ENCODE measurements at regions not wholly inside any gene's neighbourhood (a gene's known extent, or its start where the extent isn't known, plus 50 kb on each side); places are given as distances from the start of the nearest gene placed in this dataset.
"Not testable (repeated sequence)": the region's sequence is repeated elsewhere in the genome, so short reads cannot be mapped to it uniquely, and the experiment has no call there.

- Histone ChIP-seq H3K9me3 (ENCODE audit: low read depth) (no peaks in the 10 kb centered on the region), H3K79me2 (ENCODE audit: low read depth) (no peaks in the 10 kb centered on the region), H3K27ac (no peak overlapping the region), H3F3A (ENCODE audit: low read depth) (no peaks in the 10 kb centered on the region), H3K4me1 (no peaks in the 10 kb centered on the region), H2AFZ (replicated peaks) (no peak overlapping the region), H3K36me3 (no peaks in the 10 kb centered on the region), H3K27me3 (peaks cover 6% of the 10 kb centered on the region), H3K4me2 (no peak overlapping the region), H4K20me1 (ENCODE audit: low read depth) (no peaks in the 10 kb centered on the region), H3K4me3 (no peak overlapping the region), H3K9ac (no peak overlapping the region)
- Mint-ChIP-seq H3K4me3 (no peak overlapping the region), H3K27ac (no peak overlapping the region), H3K36me3 (no peaks in the 10 kb centered on the region), H3K4me1 (peaks cover 16% of the 10 kb centered on the region), H3K9me3 (no peaks in the 10 kb centered on the region), H3K27me3 (ENCODE audit: insufficient read depth, low read depth) (peaks cover 5% of the 10 kb centered on the region)
- TF ChIP-seq, protein P1, sequence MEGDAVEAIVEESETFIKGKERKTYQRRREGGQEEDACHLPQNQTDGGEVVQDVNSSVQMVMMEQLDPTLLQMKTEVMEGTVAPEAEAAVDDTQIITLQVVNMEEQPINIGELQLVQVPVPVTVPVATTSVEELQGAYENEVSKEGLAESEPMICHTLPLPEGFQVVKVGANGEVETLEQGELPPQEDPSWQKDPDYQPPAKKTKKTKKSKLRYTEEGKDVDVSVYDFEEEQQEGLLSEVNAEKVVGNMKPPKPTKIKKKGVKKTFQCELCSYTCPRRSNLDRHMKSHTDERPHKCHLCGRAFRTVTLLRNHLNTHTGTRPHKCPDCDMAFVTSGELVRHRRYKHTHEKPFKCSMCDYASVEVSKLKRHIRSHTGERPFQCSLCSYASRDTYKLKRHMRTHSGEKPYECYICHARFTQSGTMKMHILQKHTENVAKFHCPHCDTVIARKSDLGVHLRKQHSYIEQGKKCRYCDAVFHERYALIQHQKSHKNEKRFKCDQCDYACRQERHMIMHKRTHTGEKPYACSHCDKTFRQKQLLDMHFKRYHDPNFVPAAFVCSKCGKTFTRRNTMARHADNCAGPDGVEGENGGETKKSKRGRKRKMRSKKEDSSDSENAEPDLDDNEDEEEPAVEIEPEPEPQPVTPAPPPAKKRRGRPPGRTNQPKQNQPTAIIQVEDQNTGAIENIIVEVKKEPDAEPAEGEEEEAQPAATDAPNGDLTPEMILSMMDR (IDR thresholded peaks at IDR 0.05), result no peak
- no peak for TF ChIP-seq EZH2 (IDR thresholded peaks at IDR 0.05)
- no peak for TF ChIP-seq EZH2phosphoT487 (IDR thresholded peaks at IDR 0.05)
- no peak for DNase-seq (ENCODE audit: low spot score)
Observed at GRCh38 chr7:131925636-131926035, 369.2 kb upstream of the PODXL start.

DNA sequence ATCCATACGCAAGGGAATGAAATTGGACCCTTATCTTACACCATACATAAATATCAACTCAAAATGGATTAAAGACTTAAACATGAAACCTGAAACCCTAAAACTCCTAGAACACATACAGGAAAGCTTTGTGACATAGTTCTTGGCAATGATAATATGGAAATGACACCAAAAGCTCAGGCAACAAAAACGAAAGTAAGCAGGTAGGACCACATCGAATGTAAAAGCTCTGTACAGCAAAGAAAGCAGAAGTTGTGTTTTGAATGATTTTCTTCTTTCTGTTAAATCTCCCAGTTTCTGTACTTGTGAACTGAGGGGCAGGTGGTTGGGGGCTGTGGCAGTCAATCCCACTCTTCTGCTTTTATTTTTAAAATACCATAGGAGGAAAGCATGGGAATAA, 368.4 kb upstream of the PODXL start:
- H3F3A ChIP-seq (ENCODE audit: low read depth), result no peaks in the 10 kb centered on the region
- H2AFZ ChIP-seq (replicated peaks), result no peak overlapping the region
- no peak for TF ChIP-seq EZH2 (IDR thresholded peaks at IDR 0.05)
- TF ChIP-seq EZH2phosphoT487 (IDR thresholded peaks at IDR 0.05), result no peak
- TF ChIP-seq, protein P1 (IDR thresholded peaks at IDR 0.05), result no peak
- H3K36me3 ChIP-seq, result no peaks in the 10 kb centered on the region
- H3K79me2 ChIP-seq (ENCODE audit: low read depth), result no peaks in the 10 kb centered on the region
- H3K4me1 ChIP-seq, result no peaks in the 10 kb centered on the region
- H3K9me3 ChIP-seq (ENCODE audit: low read depth), result no peaks in the 10 kb centered on the region
- peaks cover 6% of the 10 kb centered on the region for H3K27me3 ChIP-seq
- H4K20me1 ChIP-seq (ENCODE audit: low read depth), result no peaks in the 10 kb centered on the region
- Mint-ChIP-seq H3K9me3 (no peaks in the 10 kb centered on the region), H3K4me1 (peaks cover 16% of the 10 kb centered on the region), H3K4me3 (no peak overlapping the region), H3K27ac (no peak overlapping the region), H3K36me3 (no peaks in the 10 kb centered on the region), H3K27me3 (ENCODE audit: insufficient read depth, low read depth) (peaks cover 5% of the 10 kb centered on the region)
- H3K4me3 ChIP-seq, result no peak overlapping the region
- H3K27ac ChIP-seq, result no peak overlapping the region
- H3K9ac ChIP-seq, result no peak overlapping the region
- no peak for DNase-seq (ENCODE audit: low spot score)
- H3K4me2 ChIP-seq, result no peak overlapping the region

DNA sequence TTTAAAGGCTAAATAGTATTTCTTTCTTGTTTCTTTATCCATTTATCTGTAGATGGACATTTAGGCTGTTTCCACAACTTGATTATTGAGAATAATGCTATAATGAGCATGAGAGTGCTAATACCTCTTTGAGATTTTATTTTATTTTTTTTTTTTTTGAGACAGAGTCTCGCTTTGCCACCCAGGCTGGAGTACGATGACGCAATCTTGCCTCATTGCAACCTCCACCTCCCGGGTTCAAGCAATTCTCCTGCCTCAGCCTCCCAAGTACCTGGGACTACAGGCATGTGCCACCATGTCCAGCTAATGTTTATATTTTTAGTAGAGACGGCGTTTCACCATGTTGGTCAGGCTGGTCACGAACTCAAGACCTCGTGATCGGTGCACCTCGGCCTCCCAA, 366.5 kb upstream of the PODXL start:
- DNase-seq (ENCODE audit: low spot score); H3K9me3 Mint-ChIP-seq; H3K4me3 Mint-ChIP-seq; H3K27ac Mint-ChIP-seq; H2AFZ ChIP-seq (replicated peaks); H3K27ac ChIP-seq; H3F3A ChIP-seq (ENCODE audit: low read depth); H3K27me3 Mint-ChIP-seq (ENCODE audit: insufficient read depth, low read depth); H3K9me3 ChIP-seq (ENCODE audit: low read depth); H3K4me3 ChIP-seq; H3K4me1 ChIP-seq; H3K27me3 ChIP-seq; H4K20me1 ChIP-seq (ENCODE audit: low read depth); H3K9ac ChIP-seq; H3K4me2 ChIP-seq; H3K36me3 ChIP-seq; H3K36me3 Mint-ChIP-seq; H3K79me2 ChIP-seq (ENCODE audit: low read depth): not testable (repeated sequence)
- peaks cover 15% of the 10 kb centered on the region for H3K4me1 Mint-ChIP-seq

- no peaks in the 10 kb centered on the region for H4K20me1 ChIP-seq (ENCODE audit: low read depth)
- H3K27ac Mint-ChIP-seq, result no peak overlapping the region
- no peaks in the 10 kb centered on the region for H3K79me2 ChIP-seq (ENCODE audit: low read depth)
- H3K27me3 ChIP-seq, result peaks cover 6% of the 10 kb centered on the region
- DNase-seq (ENCODE audit: low spot score), result no peak
- no peak overlapping the region for H3K4me2 ChIP-seq
- peaks cover 3% of the 10 kb centered on the region for H3K27me3 Mint-ChIP-seq (ENCODE audit: insufficient read depth, low read depth)
- no peak overlapping the region for H3K9ac ChIP-seq
- H2AFZ ChIP-seq (replicated peaks), result no peak overlapping the region
- no peaks in the 10 kb centered on the region for H3K4me1 ChIP-seq
- H3K9me3 Mint-ChIP-seq, result no peaks in the 10 kb centered on the region
- no peaks in the 10 kb centered on the region for H3K36me3 Mint-ChIP-seq
- H3K27ac ChIP-seq, result no peak overlapping the region
- TF ChIP-seq EZH2 (IDR thresholded peaks at IDR 0.05) (no peak), EZH2phosphoT487 (IDR thresholded peaks at IDR 0.05) (no peak)
- TF ChIP-seq, protein P1 (IDR thresholded peaks at IDR 0.05), result no peak
- no peak overlapping the region for H3K4me3 Mint-ChIP-seq
- no peaks in the 10 kb centered on the region for H3K36me3 ChIP-seq
- H3K4me1 Mint-ChIP-seq, result peaks cover 9% of the 10 kb centered on the region
- no peaks in the 10 kb centered on the region for H3K9me3 ChIP-seq (ENCODE audit: low read depth)
- no peak overlapping the region for H3K4me3 ChIP-seq
- no peaks in the 10 kb centered on the region for H3F3A ChIP-seq (ENCODE audit: low read depth)
Observed at GRCh38 chr7:131921016-131921415, 364.6 kb upstream of the PODXL start.
